Right lobe of liver (tissue), 4 donors: ENCODE measurements at regions not wholly inside any gene's neighbourhood (a gene's known extent, or its start where the extent isn't known, plus 50 kb on each side); places are given as distances from the start of the nearest gene placed in this dataset.

Experiments used
- CTCF ChIP-seq, 4 donors: fragments of 200-600 bp in 3 of 4; fragments of 450-650 bp in 1 of 4; IDR thresholded peaks; one replicate each; pipeline versions ENCODE4 v1.5.1 to v1.8.0; 2016 to 2022; ENCODE audit warnings: antibody characterized with exemption in 4 of 4, mild to moderate bottlenecking in 2 of 4
- POLR2A ChIP-seq: fragments of 450-650 bp; IDR thresholded peaks from one replicate; pipeline ENCODE4 v1.6.1; 2017; ENCODE audit warnings: antibody characterized with exemption, mild to moderate bottlenecking
- donor health status: DM: no; HTN: no; CAD: no.
- donor health status: DM: no; HTN: no; CAD: no.
- donor health status: DM: no; HTN: yes; CAD: no.

- TF ChIP-seq CTCF (IDR thresholded peaks at IDR 0.05) (no peak), POLR2A (no peak)
Observed at GRCh38 chr3:110193074-110193473, 855.7 kb upstream of the DPPA4 start.
